GM12873 (cell line): ENCODE measurements at regions not wholly inside any gene's neighbourhood (a gene's known extent, or its start where the extent isn't known, plus 50 kb on each side); places are given as distances from the start of the nearest gene placed in this dataset.

Source experiments
- TF ChIP-seq, protein P1 (sequence below): IDR thresholded peaks from 2 replicates; pipeline ENCODE4 v1.5.1; 2012; ENCODE audit warnings: low read depth, mild to moderate bottlenecking, moderate library complexity, low read length, control low read depth; ENCODE audit not compliant: insufficient read depth; ENCODE audit errors: missing control alignments

DNA sequence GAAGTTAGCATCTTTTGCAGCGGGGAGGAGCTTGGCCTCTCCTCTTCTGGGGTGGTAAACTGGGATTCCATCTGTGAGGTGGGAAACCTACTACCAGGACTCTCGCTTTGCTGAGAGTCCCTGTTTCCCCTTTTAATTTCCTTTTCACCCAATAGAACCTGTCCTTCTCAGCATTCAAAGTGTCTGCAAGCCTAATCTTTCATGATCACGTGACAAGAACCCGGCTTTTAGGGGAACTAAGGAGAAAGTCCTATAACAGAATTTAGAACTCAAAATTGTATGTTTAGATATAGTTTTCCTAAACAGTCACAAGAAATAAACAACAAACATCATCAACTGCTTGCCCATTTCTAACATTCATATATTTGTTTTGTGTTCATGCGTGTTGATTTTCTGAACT is 103.6 kb upstream of the CDH19 start:
- TF ChIP-seq, protein P1, sequence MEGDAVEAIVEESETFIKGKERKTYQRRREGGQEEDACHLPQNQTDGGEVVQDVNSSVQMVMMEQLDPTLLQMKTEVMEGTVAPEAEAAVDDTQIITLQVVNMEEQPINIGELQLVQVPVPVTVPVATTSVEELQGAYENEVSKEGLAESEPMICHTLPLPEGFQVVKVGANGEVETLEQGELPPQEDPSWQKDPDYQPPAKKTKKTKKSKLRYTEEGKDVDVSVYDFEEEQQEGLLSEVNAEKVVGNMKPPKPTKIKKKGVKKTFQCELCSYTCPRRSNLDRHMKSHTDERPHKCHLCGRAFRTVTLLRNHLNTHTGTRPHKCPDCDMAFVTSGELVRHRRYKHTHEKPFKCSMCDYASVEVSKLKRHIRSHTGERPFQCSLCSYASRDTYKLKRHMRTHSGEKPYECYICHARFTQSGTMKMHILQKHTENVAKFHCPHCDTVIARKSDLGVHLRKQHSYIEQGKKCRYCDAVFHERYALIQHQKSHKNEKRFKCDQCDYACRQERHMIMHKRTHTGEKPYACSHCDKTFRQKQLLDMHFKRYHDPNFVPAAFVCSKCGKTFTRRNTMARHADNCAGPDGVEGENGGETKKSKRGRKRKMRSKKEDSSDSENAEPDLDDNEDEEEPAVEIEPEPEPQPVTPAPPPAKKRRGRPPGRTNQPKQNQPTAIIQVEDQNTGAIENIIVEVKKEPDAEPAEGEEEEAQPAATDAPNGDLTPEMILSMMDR: no peak

DNA sequence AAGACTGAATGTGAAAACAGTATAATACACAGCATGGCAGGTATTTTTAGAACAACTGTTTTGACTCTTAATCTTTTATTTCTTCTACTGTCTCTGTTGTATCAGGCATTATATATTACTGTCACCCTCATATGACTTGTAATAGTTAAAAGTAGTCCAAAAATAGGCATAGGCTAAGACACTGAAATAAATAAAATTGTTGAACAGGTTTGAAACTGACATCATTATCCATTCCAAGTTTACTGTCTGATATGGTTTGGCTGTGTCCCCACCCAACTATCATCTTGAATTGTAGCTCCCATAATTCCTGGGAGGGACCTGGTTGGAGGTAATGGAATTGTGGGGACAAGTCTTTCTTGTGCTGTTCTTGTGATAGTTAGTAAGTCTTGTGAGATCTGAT is 91.4 kb upstream of the CDH19 start:
- TF ChIP-seq, protein P1: no peak

- TF ChIP-seq, protein P1: no peak
These were observed 91.0 kb upstream of the CDH19 start for GRCh38 chr18:66694852-66695251.

- TF ChIP-seq, protein P1: no peak
These were observed 83.7 kb upstream of the CDH19 start for GRCh38 chr18:66687635-66688034.

DNA sequence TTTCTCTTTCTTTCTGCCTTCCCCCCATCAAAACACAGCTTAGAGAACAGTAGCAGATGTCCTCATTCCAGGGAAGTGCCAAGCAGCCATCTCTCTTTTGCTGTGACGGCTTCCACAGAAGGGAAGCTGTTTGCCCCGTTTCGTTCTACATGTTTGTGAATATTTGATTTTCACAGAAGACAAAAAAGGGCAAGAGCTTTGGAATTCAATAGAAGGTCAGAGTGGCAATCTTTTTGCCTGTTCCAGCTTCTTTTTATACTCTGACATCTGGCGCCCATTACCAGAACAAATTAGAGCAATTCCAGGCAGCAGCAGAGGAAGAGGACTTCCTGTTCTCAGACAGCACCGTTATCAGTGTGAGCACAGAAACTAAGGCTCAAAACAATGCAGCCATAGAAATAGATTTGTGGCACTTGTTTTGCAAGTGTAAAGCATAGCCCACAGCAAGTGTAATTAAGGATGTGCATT is 79.0 kb upstream of the CDH19 start:
- TF ChIP-seq, protein P1: no peak

DNA sequence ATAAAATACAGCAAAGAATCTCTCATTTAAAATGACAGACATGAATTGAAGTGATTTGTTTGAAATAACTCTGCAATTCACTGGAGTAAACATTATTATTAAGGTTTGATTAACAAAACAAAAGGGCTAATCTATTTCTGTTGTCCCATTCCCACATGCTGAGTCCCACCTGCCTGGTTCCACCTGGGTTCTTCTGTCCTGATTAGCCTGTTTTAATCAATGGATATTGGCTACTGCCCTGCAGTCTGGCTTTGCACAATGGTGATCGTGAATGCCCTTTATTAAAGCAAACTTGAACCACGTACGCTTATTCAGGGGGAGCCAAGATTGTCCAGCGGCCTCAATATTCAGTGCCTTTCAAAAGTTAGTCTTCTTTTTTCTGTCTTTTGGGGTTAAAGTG is 72.8 kb upstream of the CDH19 start:
- TF ChIP-seq, protein P1: no peak

DNA sequence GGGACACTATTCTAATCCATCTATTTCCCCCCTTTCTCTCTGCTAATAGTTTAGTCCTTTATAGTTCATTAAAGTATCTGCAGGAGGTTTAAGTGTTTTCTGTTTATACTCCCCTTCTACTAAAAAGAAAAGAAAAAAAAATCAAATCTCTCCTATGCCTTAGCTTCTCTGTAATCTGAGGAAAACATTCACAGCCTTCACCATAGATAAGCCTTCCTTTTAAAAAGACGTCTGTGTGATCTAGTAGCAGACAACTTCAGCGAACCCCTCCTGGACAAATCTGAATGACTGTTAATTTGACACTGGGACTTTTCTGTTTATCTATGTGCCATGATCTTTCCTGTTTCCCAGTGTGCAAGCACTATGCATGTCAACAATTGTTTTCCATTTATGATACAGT is 70.4 kb upstream of the CDH19 start:
- TF ChIP-seq, protein P1: no peak
